Endothelial cell of umbilical vein (primary cell): ENCODE measurements at regions not wholly inside any gene's neighbourhood (a gene's known extent, or its start where the extent isn't known, plus 50 kb on each side); places are given as distances from the start of the nearest gene placed in this dataset.

ENCODE experiments used
- BruUV-seq: library from RNA; stranded (reverse); fragments of 400-500 nt; replicated peaks from 2 replicates; lab custom pipeline; 2021; lab: Mats Ljungman, UMichigan
- CTCF ChIA-PET: fragments of 300-600, 350-600 bp; sonication (Branson Sonifier 250); formaldehyde crosslinking; loops from one replicate; lab custom pipeline; 2021; ENCODE audit warnings: antibody characterized with exemption, inconsistent platforms; lab: Charles Lee
- POLR2A ChIA-PET: fragments of 300-600, 350-600 bp; sonication (Branson Sonifier 250); formaldehyde crosslinking; loops from one replicate; lab custom pipeline; 2021; ENCODE audit warnings: antibody characterized with exemption, inconsistent platforms; lab: Charles Lee
- DNase-seq: peaks from one replicate; pipeline ENCODE4 v3.0.0-alpha.2; 2011; ENCODE audit warnings: low read depth, low spot score
- FAIRE-seq: peaks from 2 replicates; lab custom pipeline; 2011; peaks lifted over from hg19 to GRCh38; lab: Jason Lieb, UNC
- H2AFZ ChIP-seq: 2 replicates; pipeline ENCODE4 v1.6.0; 2012; ENCODE audit warnings: low read depth, low read length, control low read depth, inconsistent platforms
- H3K27ac ChIP-seq: 2 replicates; pipeline ENCODE4 v1.5.1; 2011; ENCODE audit warnings: low read depth, mild to moderate bottlenecking, control low read depth, low read length, moderate library complexity; ENCODE audit not compliant: insufficient read depth
- H3K27me3 ChIP-seq, 2 experiments: 2 replicates each; pipeline versions ENCODE4 v1.6.0 to v1.6.1; 2011; ENCODE audit warnings: low read length in 2 of 2, mixed read lengths in 1 of 2; ENCODE audit not compliant: control insufficient read depth in 2 of 2, insufficient read depth in 2 of 2
- H3K36me3 ChIP-seq, 2 experiments: 2 replicates in 1 of 2; 3 replicates in 1 of 2; pipeline ENCODE4 v1.5.1; 2011; ENCODE audit warnings: low read length in 2 of 2, mild to moderate bottlenecking in 1 of 2, moderate library complexity in 1 of 2; ENCODE audit not compliant: control insufficient read depth in 2 of 2, insufficient read depth in 2 of 2; ENCODE audit errors: extremely low read depth in 1 of 2
- H3K4me1 ChIP-seq: 3 replicates; pipeline ENCODE4 v1.5.1; 2011; ENCODE audit warnings: mild to moderate bottlenecking, low read length; ENCODE audit not compliant: control insufficient read depth, insufficient read depth; ENCODE audit errors: extremely low read depth
- H3K4me2 ChIP-seq: 2 replicates; pipeline ENCODE4 v1.6.1; 2011; ENCODE audit warnings: low read length, control low read depth, mixed read lengths; ENCODE audit not compliant: insufficient read depth
- H3K4me3 ChIP-seq, 3 experiments: fragments of 200-600 bp in 1 of 3; sonication (generic), shearing (Covaris generic) in 1 of 3; replicated peaks in 1 of 3; 2 replicates each; pipeline ENCODE4 v1.5.1; 2011 to 2016; ENCODE audit warnings: control low read depth in 3 of 3, low read length in 3 of 3, mild to moderate bottlenecking in 2 of 3, inconsistent platforms in 1 of 3, low read depth in 1 of 3, moderate library complexity in 1 of 3; ENCODE audit not compliant: insufficient read depth in 1 of 3
- H3K79me2 ChIP-seq: 2 replicates; pipeline ENCODE4 v1.6.0; 2012; ENCODE audit warnings: low read length, inconsistent platforms; ENCODE audit not compliant: control insufficient read depth, insufficient read depth
- H3K9ac ChIP-seq: replicated peaks from 2 replicates; pipeline ENCODE3; 2011; ENCODE audit warnings: low read length, control low read depth; ENCODE audit not compliant: insufficient read depth; ENCODE audit errors: extremely low read depth
- H3K9me1 ChIP-seq: replicated peaks from 3 replicates; pipeline ENCODE4 v1.6.0; 2011; ENCODE audit warnings: mild to moderate bottlenecking, low read length; ENCODE audit not compliant: control insufficient read depth, insufficient read depth; ENCODE audit errors: extremely low read depth
- H3K9me3 ChIP-seq: replicated peaks from 2 replicates; pipeline ENCODE4 v1.5.1; 2012; ENCODE audit warnings: low read length, inconsistent platforms; ENCODE audit not compliant: control insufficient read depth, insufficient read depth
- H4K20me1 ChIP-seq: replicated peaks from 2 replicates; pipeline ENCODE3; 2011; ENCODE audit warnings: mild to moderate bottlenecking, low read length; ENCODE audit not compliant: control insufficient read depth, insufficient read depth; ENCODE audit errors: extremely low read depth
- CTCF ChIP-seq, 2 donors: IDR thresholded peaks; 1 replicate in 1 of 2; 2 replicates in 1 of 2; pipeline ENCODE4 v1.5.1; 2011; ENCODE audit warnings: low read length in 2 of 2, mild to moderate bottlenecking in 2 of 2, moderate library complexity in 2 of 2, control low read depth in 1 of 2, inconsistent platforms in 1 of 2, low read depth in 1 of 2; ENCODE audit not compliant: insufficient read depth in 1 of 2; ENCODE audit errors: extremely low read depth in 1 of 2
- EZH2 ChIP-seq: IDR thresholded peaks from 2 replicates; pipeline ENCODE4 v1.6.1; 2012; ENCODE audit warnings: borderline replicate concordance, low read depth, mild to moderate bottlenecking, moderate library complexity, low read length, inconsistent platforms; ENCODE audit not compliant: severe bottlenecking
- FOS ChIP-seq: IDR thresholded peaks from 2 replicates; pipeline ENCODE4 v1.6.1; 2011; ENCODE audit warnings: mild to moderate bottlenecking, low read length, moderate library complexity, borderline replicate concordance; ENCODE audit not compliant: insufficient read depth
- GATA2 ChIP-seq: IDR thresholded peaks from 2 replicates; pipeline ENCODE4 v1.7.0; 2011; ENCODE audit warnings: low read depth, mild to moderate bottlenecking, moderate library complexity, mixed read lengths, low read length; ENCODE audit not compliant: insufficient read length, insufficient read depth
- JUN ChIP-seq: IDR thresholded peaks from 2 replicates; pipeline ENCODE4 v1.6.1; 2011; ENCODE audit warnings: borderline replicate concordance, low read depth; ENCODE audit not compliant: insufficient read length, insufficient read depth
- MAX ChIP-seq: IDR thresholded peaks from 2 replicates; pipeline ENCODE4 v1.6.1; 2011; ENCODE audit not compliant: insufficient read depth, insufficient read length
- MYC ChIP-seq: IDR thresholded peaks from one replicate; pipeline ENCODE4 v1.6.1; 2011; ENCODE audit warnings: mild to moderate bottlenecking, low read depth, low read length
- POLR2A ChIP-seq: IDR thresholded peaks from 2 replicates; pipeline ENCODE4 v1.6.1; 2012; ENCODE audit warnings: low read depth, mild to moderate bottlenecking, control low read depth, low read length
- POLR2AphosphoS5 ChIP-seq: IDR thresholded peaks from 2 replicates; pipeline ENCODE4 v1.6.1; 2012; ENCODE audit warnings: low read depth, mild to moderate bottlenecking, control low read depth, low read length, moderate library complexity; ENCODE audit not compliant: insufficient read depth
- dilution Hi-C: fragments of 300-500 bp; cut with MboI; formaldehyde crosslinking; loops from one replicate; pipeline ENCODE4 v1.15.0; 2019; ENCODE audit warnings: low sequenced_read_pairs; ENCODE audit not compliant: extremely low pct_ligation_motif_present
- intact Hi-C: fragments of 100-400 bp; cut with micrococcal nuclease; formaldehyde crosslinking; loops from one replicate; pipeline ENCODE4 v1.10.0; 2022

- BruUV-seq = no TSS peak
- ChIA-PET POLR2A (no interaction called here), CTCF (no interaction called here)
- DNase-seq (no peak), FAIRE-seq (no peak)
- no peak overlapping the region for H3K4me3 ChIP-seq
- dilution Hi-C loops (no loop called here), intact Hi-C loops (no loop called here)
- no peak overlapping the region for H3K4me2 ChIP-seq
- H3K9me1 ChIP-seq = no peaks in the 10 kb centered on the region
- H3K9me3 ChIP-seq = no peaks in the 10 kb centered on the region
- no peaks in the 10 kb centered on the region for H3K79me2 ChIP-seq
- peaks cover 0 to 3% of the 10 kb centered on the region in 2 experiments for H3K27me3 ChIP-seq
- H2AFZ ChIP-seq = no peak overlapping the region
- no peaks in the 10 kb centered on the region for H4K20me1 ChIP-seq
- H3K36me3 ChIP-seq = no peaks in the 10 kb centered on the region
- H3K27ac ChIP-seq = no peak overlapping the region
- no peak overlapping the region for H3K9ac ChIP-seq
- H3K4me1 ChIP-seq = no peaks in the 10 kb centered on the region
- no peak for TF ChIP-seq POLR2A
- TF ChIP-seq CTCF (IDR thresholded peaks at IDR 0.05; ENCODE audit: extremely low read depth in 1 of 2, insufficient read depth in 1 of 2, low read depth in 1 of 2, low read length in 2 of 2) = no peak
- TF ChIP-seq GATA2 = no peak
- no peak for TF ChIP-seq MYC
- no peak for TF ChIP-seq EZH2
- no peak for TF ChIP-seq MAX
- TF ChIP-seq JUN = no peak
- no peak for TF ChIP-seq POLR2AphosphoS5
- no peak for TF ChIP-seq FOS
Measured at GRCh38 chr4:26013629-26014028, 99.6 kb downstream of the SMIM20 start.
